ENCODE measurements at regions not wholly inside any gene's neighbourhood (a gene's known extent, or its start where the extent isn't known, plus 50 kb on each side); places are given as distances from the start of the nearest gene placed in this dataset.

- TF ChIP-seq CTCF (IDR thresholded peaks at IDR 0.05): no peak
- no peak for TF ChIP-seq POLR2A (IDR thresholded peaks at IDR 0.05)
- Histone ChIP-seq H3K4me3 (replicated peaks in 1 of 3) (no peak overlapping the region), H3K4me1 (no peaks in the 10 kb centered on the region), H3K9me3 (no peaks in the 10 kb centered on the region), H3K27ac (no peak overlapping the region), H3K36me3 (no peaks in the 10 kb centered on the region), H3K27me3 (no peaks in the 10 kb centered on the region)
- DNase-seq: no peak
- whole genome bisulfite sequencing, 2 donors: 63 to 71% methylated on average over 1 of the region's 1 CpG
- intact Hi-C loops (cut with DNase I): no loop called here
These were observed 86.5 kb upstream of the GNAZ start for GRCh38 chr22:22983816-22984215.

GRCh38 chr22:22984967-22985366 lies 85.4 kb upstream of the GNAZ start:
- H3K27me3 ChIP-seq: no peaks in the 10 kb centered on the region
- H3K4me1 ChIP-seq: no peaks in the 10 kb centered on the region
- TF ChIP-seq CTCF (IDR thresholded peaks at IDR 0.05): no peak
- no peak for TF ChIP-seq POLR2A (IDR thresholded peaks at IDR 0.05)
- H3K36me3 ChIP-seq: no peaks in the 10 kb centered on the region
- no peak overlapping the region for H3K27ac ChIP-seq
- H3K4me3 ChIP-seq (replicated peaks in 1 of 3): no peak overlapping the region
- DNase-seq: no peak
- no peaks in the 10 kb centered on the region for H3K9me3 ChIP-seq
- intact Hi-C loops (cut with DNase I): no loop called here
- 92 to 98% methylated on average over 2 of the region's 2 CpGs for WGBS, 2 donors

- WGBS, 2 donors: 82 to 86% methylated on average over 2 of the region's 2 CpGs
These were observed 84.3 kb upstream of the GNAZ start for GRCh38 chr22:22986008-22986407.

GRCh38 chr22:22986640-22987039 lies 83.7 kb upstream of the GNAZ start:
- WGBS, 2 donors: 83 to 91% methylated on average over 3 of the region's 3 CpGs
- no peak for DNase-seq
- H3K27me3 ChIP-seq: no peaks in the 10 kb centered on the region
- H3K4me1 ChIP-seq: no peaks in the 10 kb centered on the region
- no peak overlapping the region for H3K27ac ChIP-seq
- H3K9me3 ChIP-seq: no peaks in the 10 kb centered on the region
- intact Hi-C loops (cut with DNase I): no loop called here
- TF ChIP-seq POLR2A (IDR thresholded peaks at IDR 0.05) (no peak), CTCF (IDR thresholded peaks at IDR 0.05) (no peak)
- no peak overlapping the region for H3K4me3 ChIP-seq (replicated peaks in 1 of 3)
- no peaks in the 10 kb centered on the region for H3K36me3 ChIP-seq

More at GRCh38 chr22:22986008-22986407, 84.3 kb upstream of the GNAZ start:
- intact Hi-C loops (cut with DNase I): no loop called here
- TF ChIP-seq CTCF (IDR thresholded peaks at IDR 0.05): no peak
- TF ChIP-seq POLR2A (IDR thresholded peaks at IDR 0.05): no peak
- Histone ChIP-seq H3K27me3 (no peaks in the 10 kb centered on the region), H3K4me3 (replicated peaks in 1 of 3) (no peak overlapping the region), H3K9me3 (no peaks in the 10 kb centered on the region), H3K27ac (no peak overlapping the region), H3K4me1 (no peaks in the 10 kb centered on the region), H3K36me3 (no peaks in the 10 kb centered on the region)
- DNase-seq: no peak

- WGBS, 2 donors: 64 to 67% methylated on average over 3 of the region's 3 CpGs
- Histone ChIP-seq H3K9me3 (no peaks in the 10 kb centered on the region), H3K27ac (no peak overlapping the region), H3K36me3 (no peaks in the 10 kb centered on the region), H3K4me1 (no peaks in the 10 kb centered on the region), H3K27me3 (no peaks in the 10 kb centered on the region), H3K4me3 (replicated peaks in 1 of 3) (no peak overlapping the region)
- TF ChIP-seq CTCF (IDR thresholded peaks at IDR 0.05): no peak
- TF ChIP-seq POLR2A (IDR thresholded peaks at IDR 0.05): no peak
- no peak for DNase-seq
- intact Hi-C loops (cut with DNase I): no loop called here
These were observed 82.2 kb upstream of the GNAZ start for GRCh38 chr22:22988150-22988549.
